GM21723 (cell line): ENCODE measurements at regions not wholly inside any gene's neighbourhood (a gene's known extent, or its start where the extent isn't known, plus 50 kb on each side); places are given as distances from the start of the nearest gene placed in this dataset.
A peak's percentile ranks its signal among the peaks of the same experiment; 100 is the strongest.
"Not testable (repeated sequence)": the region's sequence is repeated elsewhere in the genome, so short reads cannot be mapped to it uniquely, and the experiment has no call there.

Source experiments
- ATAC-seq: cut with Tn5 transposase; IDR thresholded peaks from one replicate; pipeline ENCODE4 v1.9.1; 2021; ENCODE audit warnings: mild to moderate bottlenecking, moderate library complexity; ENCODE audit not compliant: unreplicated experiment

DNA sequence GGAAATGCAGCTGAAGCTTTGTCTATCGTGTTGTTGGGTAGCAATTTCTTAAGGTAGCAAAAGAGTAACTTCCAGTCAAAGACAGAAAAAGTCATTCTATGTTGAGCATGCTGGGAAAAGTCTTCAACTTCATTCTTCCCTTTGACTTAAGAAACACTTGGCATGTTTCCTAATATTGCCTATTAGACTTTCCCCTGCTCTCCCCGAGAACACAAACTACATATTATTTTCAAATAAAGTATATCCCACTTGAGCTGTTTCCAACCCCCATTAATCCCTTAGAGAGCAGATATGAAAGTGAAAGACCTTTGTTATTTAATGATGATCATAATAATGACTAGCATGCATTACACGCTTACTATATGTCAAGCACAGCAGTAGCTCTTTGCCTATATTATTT lies 136.0 kb upstream of the SPOPL start:
- no peak for ATAC-seq

GRCh38 chr2:138369856-138370255 lies 131.7 kb upstream of the SPOPL start:
- no peak for ATAC-seq

GRCh38 chr2:138373993-138374408 lies 127.6 kb upstream of the SPOPL start:
- ATAC-seq = peak; percentile 65

GRCh38 chr2:138381373-138381772 lies 120.2 kb upstream of the SPOPL start:
- ATAC-seq = no peak

- no peak for ATAC-seq
These were observed 118.9 kb upstream of the SPOPL start for GRCh38 chr2:138382672-138383071.

DNA sequence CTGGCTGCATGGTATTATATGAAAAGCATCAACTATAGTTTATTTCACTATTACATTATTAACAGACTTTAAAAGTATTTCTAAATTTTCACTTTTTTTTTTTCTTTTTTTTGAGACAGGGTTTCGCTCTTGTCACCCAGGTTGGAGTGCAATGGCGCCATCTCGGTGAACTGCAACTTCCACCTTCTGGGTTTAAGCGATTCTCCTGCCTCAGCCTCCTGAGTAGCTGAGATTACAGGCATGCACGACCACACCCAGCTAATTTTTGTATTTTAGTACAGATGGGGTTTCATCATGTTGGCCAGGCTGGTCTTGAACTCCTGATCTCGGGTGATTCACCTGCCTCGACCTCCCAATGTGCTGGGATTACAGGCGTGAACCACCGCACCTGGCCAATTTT lies 115.4 kb upstream of the SPOPL start:
- ATAC-seq = not testable (repeated sequence)

- ATAC-seq = no peak
These were observed 112.5 kb upstream of the SPOPL start for GRCh38 chr2:138389063-138389462.

GRCh38 chr2:138390316-138390945 lies 111.1 kb upstream of the SPOPL start:
- ATAC-seq = no peak

DNA sequence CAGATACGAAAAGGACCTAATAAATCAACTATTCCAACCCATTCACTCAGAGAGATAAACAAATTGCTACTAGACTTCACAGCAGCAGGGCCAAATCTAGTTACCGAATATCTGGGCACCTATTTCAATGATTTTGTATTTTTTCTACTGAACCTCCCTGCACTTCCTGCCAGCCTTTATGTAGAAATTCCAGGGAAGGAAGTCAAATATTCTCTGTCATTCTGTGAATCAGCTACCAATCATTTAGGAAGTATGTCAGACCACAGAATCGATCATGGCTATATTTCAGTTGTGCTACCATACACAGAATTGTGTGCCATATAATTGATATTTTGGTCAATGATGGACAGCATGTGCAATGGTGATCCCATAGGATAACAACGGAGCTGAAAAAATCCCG lies 109.6 kb upstream of the SPOPL start:
- no peak for ATAC-seq

DNA sequence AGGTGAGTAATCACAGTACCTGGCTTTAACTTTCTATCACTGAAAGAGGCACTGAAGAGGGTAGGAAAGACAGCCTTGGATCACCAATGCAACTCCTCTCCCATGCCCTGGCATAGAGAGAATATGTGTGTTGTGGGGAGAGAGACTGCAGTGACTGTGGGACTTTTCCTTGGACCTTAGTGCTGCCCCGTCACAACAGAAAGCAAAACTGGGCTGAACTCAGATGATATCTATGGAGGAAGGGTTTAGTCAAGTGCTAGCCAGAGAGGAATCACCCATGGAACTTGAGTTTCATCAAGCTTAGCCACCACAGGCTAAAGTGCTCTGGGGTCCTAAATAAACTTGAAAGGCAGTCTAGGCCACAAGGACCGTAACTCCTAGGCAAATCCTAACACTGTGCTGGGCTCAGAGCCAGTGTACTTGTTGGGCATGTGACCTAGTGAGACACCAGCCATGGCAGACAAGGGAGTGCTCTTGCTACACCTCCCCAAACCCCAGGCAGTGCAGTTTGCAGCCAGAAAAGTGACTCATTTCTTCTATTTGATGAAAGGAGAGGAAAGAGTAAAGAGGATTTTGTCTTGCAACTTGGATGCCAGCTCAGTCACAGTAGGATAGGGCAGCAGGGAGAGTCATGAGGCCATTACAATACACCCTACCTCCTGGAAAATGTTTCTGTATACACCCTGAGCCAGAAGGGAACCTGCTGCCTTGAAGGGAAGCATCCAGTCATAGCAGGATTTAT lies 105.8 kb upstream of the SPOPL start:
- ATAC-seq = no peak

DNA sequence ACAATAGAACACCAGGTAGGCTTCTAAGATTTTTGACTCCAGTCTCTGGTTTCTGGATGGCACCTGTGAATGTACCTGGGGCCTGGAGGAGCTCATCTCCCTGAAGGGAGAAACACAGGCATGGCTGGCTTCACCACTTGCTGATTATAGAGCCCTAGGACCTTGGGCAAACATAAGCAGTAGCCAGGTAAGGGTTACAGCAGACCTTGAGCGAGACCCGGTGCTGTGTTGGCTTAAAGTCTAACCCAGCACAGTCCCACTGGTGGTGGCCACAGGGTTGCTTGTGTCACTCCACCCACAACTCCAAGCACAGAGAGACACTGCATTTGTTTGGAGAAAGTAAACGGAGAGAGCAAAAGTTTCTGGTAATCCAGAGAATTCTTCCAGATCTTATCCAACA lies 104.7 kb upstream of the SPOPL start:
- no peak for ATAC-seq

DNA sequence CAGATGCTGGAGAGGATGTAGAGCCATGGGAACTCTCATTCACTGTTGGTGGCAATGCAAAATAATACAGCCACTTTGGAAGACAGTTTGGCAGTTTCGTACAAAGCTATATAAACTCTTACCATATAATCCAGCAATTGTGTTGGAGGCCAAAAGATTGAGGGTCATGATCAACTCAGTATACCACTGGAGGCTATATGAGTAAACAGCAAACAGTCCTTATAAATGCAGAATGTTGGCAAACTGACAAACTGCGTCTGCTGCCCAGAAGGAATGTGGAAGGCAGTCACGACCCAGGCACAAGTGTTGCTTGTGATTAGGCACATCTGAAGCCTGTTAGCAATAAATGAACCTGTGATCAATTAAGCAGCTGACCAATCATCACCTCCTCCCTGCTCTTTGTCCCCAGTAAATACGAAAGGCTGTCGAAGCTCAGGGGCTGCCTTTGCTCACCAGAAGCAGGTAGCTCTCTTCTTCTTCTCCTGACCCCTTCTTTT lies 98.1 kb upstream of the SPOPL start:
- ATAC-seq = no peak

DNA sequence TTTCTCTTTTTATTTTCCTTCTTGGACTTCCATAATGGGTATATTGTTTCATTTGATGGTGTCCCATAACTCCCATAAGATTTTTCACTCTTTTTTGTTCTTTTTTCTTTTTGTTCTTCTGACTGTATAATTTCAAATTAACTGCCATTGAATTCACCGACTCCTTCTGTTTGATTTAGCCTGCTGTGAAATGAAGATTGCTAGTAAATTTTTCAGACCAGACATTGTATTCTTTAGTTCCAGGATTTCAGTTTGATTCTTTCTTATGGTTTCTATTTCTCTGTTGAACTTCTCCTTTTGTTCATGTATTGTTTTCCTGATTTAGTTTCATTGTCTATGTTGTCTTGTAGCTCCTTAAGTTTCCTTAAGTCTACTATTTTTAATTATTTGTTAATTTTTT lies 87.6 kb upstream of the SPOPL start:
- ATAC-seq = no peak

DNA sequence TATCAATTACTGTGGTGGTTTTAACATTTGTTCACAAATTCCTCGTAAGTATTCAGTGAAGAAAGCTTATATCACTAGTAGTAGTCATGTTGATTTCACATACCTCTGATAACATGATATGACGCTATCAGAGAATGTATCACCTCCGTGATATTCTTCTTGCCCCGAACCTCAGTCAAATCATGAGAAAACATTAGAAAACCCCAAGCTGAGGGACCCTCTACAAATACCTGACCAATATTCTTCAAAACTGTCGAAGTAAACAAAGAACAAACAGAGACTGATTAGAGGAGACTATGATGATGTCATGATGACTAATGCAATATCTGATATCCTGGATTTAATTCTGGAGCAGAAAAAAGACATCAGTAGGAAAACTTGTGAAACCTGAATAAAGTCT lies 85.6 kb upstream of the SPOPL start:
- ATAC-seq = no peak

DNA sequence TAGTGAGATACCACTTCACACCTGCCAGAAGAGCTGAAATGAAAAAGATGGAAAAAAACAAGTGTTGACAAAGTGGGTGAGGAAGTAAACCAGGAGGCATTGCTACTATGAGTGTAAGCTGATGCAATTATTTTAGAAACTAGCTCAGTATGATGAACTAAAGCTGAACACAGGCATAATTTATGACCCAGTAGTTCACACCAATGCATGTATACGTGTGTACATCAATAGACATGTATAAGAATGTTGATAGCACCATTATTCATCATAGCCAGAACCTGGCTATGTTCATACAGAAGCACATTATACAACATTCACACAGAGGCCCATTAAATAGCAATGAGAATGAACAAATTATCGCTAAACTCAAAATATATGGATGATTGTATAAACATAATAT lies 83.1 kb upstream of the SPOPL start:
- ATAC-seq = no peak

- no peak for ATAC-seq
These were observed 80.1 kb upstream of the SPOPL start for GRCh38 chr2:138421315-138421970.

DNA sequence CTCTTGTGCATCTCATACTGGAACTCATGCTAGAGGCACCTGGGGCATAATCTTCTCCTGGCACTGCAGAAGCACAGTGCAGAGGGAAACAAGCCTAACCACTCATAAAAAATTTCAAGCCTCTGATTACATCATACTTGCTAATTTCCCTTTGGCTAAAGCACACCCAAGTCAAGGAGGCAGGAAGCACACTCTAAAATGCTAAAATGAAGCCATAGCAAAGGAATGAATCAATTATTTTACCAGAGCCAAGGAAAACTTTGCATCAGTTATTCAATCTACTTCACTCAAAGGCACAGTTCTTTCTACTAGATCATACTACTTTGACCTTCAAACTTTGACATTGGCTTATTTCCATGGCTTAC lies 79.6 kb upstream of the SPOPL start:
- ATAC-seq = no peak

DNA sequence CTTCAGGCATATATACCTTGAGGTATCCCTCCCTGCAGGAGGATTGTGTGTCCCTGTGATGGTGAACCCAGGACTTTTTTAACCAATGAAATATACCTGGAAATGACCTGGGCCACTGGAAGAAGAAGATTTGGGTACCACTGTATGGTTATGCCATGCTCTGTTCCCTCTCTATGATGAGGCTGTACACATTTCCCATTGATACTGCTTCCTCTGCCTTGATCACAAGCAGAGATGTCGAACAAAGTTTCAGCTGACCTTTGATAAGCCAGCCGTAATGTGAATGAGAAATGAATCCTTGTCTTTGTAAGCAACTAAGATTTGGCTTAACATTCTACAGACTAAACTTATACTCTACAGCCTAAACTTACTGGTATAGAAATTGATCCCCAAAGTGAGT lies 78.4 kb upstream of the SPOPL start:
- ATAC-seq = no peak

DNA sequence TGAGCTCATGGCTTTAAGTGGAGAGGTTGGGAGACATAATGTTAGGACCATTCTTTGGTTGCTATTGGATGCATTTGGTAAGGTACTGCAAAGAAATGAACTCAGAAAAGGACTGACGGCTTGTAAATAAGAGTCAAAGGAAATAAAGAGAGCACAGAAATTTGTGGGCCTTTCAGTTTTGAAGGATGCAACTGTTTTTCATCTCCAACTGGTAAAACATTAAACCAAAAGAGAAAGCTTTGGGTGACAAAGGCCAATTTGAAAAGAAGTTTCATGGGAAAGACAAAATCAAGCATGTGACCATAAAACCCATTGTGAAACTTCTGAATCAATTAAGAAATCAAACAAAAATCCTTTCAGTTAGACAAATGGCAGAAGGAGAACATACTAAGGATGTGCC lies 77.8 kb upstream of the SPOPL start:
- no peak for ATAC-seq

- no peak for ATAC-seq
These were observed 77.0 kb upstream of the SPOPL start for GRCh38 chr2:138424436-138425140.

- not testable (repeated sequence) for ATAC-seq
These were observed 75.5 kb upstream of the SPOPL start for GRCh38 chr2:138426116-138426515.
